ENCODE measurements at regions not wholly inside any gene's neighbourhood (a gene's known extent, or its start where the extent isn't known, plus 50 kb on each side); places are given as distances from the start of the nearest gene placed in this dataset.

GRCh38 chr11:114794048-114794684 lies 115.8 kb downstream of the NXPE2 start:
- Mint-ChIP-seq H3K27me3 (ENCODE audit: low read depth) (no peaks in the 10 kb centered on the region), H3K9me3 (peaks cover 5% of the 10 kb centered on the region), H3K4me1 (peaks cover 13% of the 10 kb centered on the region), H3K36me3 (no peaks in the 10 kb centered on the region), H3K4me3 (no peak overlapping the region), H3K27ac (no peak overlapping the region)
- no peak for ATAC-seq
- no peak for DNase-seq (ENCODE audit: low spot score)
- TF ChIP-seq, protein P1, sequence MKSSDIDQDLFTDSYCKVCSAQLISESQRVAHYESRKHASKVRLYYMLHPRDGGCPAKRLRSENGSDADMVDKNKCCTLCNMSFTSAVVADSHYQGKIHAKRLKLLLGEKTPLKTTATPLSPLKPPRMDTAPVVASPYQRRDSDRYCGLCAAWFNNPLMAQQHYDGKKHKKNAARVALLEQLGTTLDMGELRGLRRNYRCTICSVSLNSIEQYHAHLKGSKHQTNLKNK (CRISPR knock-in tag; IDR thresholded peaks at IDR 0.05): no peak
- TF ChIP-seq RORB (CRISPR knock-in tag; IDR thresholded peaks at IDR 0.05) (no peak), ELF4 (CRISPR knock-in tag; IDR thresholded peaks at IDR 0.05; ENCODE audit: low read depth) (no peak), ZNF232 (CRISPR knock-in tag; IDR thresholded peaks at IDR 0.05) (no peak), MLX (CRISPR knock-in tag; IDR thresholded peaks at IDR 0.05) (no peak)
- ChIA-PET POLR2A (no interaction called here), CTCF (interaction anchor here (0.7 kb wide), 1 partner anchor 20 kb away, joined by 3 read pairs; no protein-coding TSS in a partner anchor)

- Mint-ChIP-seq H3K4me1 (peaks cover 18% of the 10 kb centered on the region), H3K9me3 (no peaks in the 10 kb centered on the region), H3K36me3 (no peaks in the 10 kb centered on the region), H3K27me3 (ENCODE audit: low read depth) (no peaks in the 10 kb centered on the region), H3K27ac (no peak overlapping the region), H3K4me3 (no peak overlapping the region)
- CTCF ChIA-PET: interaction anchor here (0.6 to 1.5 kb wide), 3 partner anchors 23 to 827 kb away, joined by 3 to 5 read pairs (median 4); no protein-coding TSS in a partner anchor
- DNase-seq (ENCODE audit: low spot score) (no peak), ATAC-seq (no peak)
- TF ChIP-seq ZNF512 (CRISPR knock-in tag; IDR thresholded peaks at IDR 0.05; ENCODE audit: borderline replicate concordance) (no peak), ZNF219 (CRISPR knock-in tag; IDR thresholded peaks at IDR 0.05; ENCODE audit: borderline replicate concordance) (no peak)
- TF ChIP-seq, protein P2, sequence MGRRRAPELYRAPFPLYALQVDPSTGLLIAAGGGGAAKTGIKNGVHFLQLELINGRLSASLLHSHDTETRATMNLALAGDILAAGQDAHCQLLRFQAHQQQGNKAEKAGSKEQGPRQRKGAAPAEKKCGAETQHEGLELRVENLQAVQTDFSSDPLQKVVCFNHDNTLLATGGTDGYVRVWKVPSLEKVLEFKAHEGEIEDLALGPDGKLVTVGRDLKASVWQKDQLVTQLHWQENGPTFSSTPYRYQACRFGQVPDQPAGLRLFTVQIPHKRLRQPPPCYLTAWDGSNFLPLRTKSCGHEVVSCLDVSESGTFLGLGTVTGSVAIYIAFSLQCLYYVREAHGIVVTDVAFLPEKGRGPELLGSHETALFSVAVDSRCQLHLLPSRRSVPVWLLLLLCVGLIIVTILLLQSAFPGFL (CRISPR knock-in tag; IDR thresholded peaks at IDR 0.05; ENCODE audit: borderline replicate concordance): no peak
- POLR2A ChIA-PET: no interaction called here
These were observed 118.8 kb downstream of the NXPE2 start for GRCh38 chr11:114796954-114797721.

DNA sequence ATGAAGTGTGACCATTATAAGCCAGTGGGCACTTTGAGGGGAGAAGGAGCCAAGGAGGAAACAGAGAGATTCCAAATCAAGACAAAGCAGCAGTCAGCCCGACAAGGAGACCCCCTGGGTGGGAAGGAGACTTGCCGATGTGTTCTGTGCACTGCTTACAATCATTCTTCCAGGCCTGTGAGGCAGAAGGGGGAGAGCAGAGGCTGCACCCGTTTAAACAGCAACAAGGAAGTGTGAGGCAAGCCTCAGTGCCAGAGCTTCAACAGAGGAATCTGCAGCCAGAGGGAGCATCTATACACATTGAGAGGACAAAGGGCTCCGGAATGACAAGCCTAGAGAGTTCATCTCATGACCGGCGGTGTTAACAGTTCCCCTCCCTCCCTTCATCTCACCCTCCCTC lies 121.1 kb downstream of the NXPE2 start:
- H3K36me3 Mint-ChIP-seq: peaks cover 4% of the 10 kb centered on the region
- POLR2A ChIA-PET: no interaction called here
- peaks cover under 1% of the 10 kb centered on the region; the same call in 1 of the 2 replicates for H3K27me3 Mint-ChIP-seq (ENCODE audit: low read depth)
- TF ChIP-seq ZNF512 (CRISPR knock-in tag; IDR thresholded peaks at IDR 0.05; ENCODE audit: borderline replicate concordance): peak; percentile 86
- TF ChIP-seq, protein P2 (CRISPR knock-in tag; IDR thresholded peaks at IDR 0.05; ENCODE audit: borderline replicate concordance): no peak
- no peak for TF ChIP-seq ZNF671 (CRISPR knock-in tag; IDR thresholded peaks at IDR 0.05)
- TF ChIP-seq FOXK1 (CRISPR knock-in tag; IDR thresholded peaks at IDR 0.05): peak; percentile 34; the same call in 1 of the 2 replicates
- no peak for TF ChIP-seq TEAD1 (CRISPR knock-in tag; IDR thresholded peaks at IDR 0.05)
- TF ChIP-seq SP1 (CRISPR knock-in tag; conservative IDR thresholded peaks at IDR 0.05): no peak
- no peak for TF ChIP-seq SMAD4 (CRISPR knock-in tag; IDR thresholded peaks at IDR 0.05)
- no peak for TF ChIP-seq GTF2I (CRISPR knock-in tag; conservative IDR thresholded peaks at IDR 0.05)
- peaks cover 19% of the 10 kb centered on the region for H3K4me1 Mint-ChIP-seq
- H3K9me3 Mint-ChIP-seq: peaks cover 9% of the 10 kb centered on the region
- peak overlapping the region; percentile 42 for H3K4me3 Mint-ChIP-seq
- peak overlapping the region; percentile 53; the same call in 1 of the 2 replicates for H3K27ac Mint-ChIP-seq
- peak; percentile 99 for ATAC-seq
- CTCF ChIA-PET: interaction anchor here (0.6 to 1.3 kb wide), 12 partner anchors 10 to 417 kb away, joined by 3 to 7 read pairs (median 4); no protein-coding TSS in a partner anchor
- DNase-seq (ENCODE audit: low spot score): peak; percentile 32

Data from WTC11 (cell line).